Mucosa of descending colon (tissue), 3 donors: ENCODE measurements at regions not wholly inside any gene's neighbourhood (a gene's known extent, or its start where the extent isn't known, plus 50 kb on each side); places are given as distances from the start of the nearest gene placed in this dataset.
A peak's percentile ranks its signal among the peaks of the same experiment; 100 is the strongest.

Experiments used
- ATAC-seq: fragments of 200-7000 bp; cut with Tn5 transposase; one replicate; pipeline ENCODE4 v1.9.1; 2020; ENCODE audit warnings: mild to moderate bottlenecking, moderate library complexity
- DNase-seq, 3 donors: peaks; one replicate each; pipeline ENCODE4 v3.0.0-alpha.2; 2020
- H3K36me3 ChIP-seq: fragments of 200-600 bp; one replicate; pipeline ENCODE4 v1.8.0; 2021; ENCODE audit warnings: low read depth, mild to moderate bottlenecking
- H3K4me1 ChIP-seq: fragments of 200-600 bp; one replicate; pipeline ENCODE4 v1.8.0; 2021; ENCODE audit warnings: low read depth, mild to moderate bottlenecking
- H3K4me3 ChIP-seq: fragments of 200-600 bp; one replicate; pipeline ENCODE4 v1.8.0; 2021; ENCODE audit warnings: mild to moderate bottlenecking
- H3K9me3 ChIP-seq: fragments of 200-600 bp; one replicate; pipeline ENCODE4 v1.8.0; 2021; ENCODE audit warnings: mild to moderate bottlenecking
- intact Hi-C, 2 donors: fragments of 100-400 bp; cut with DNase I in 1 of 2; cut with micrococcal nuclease in 1 of 2; formaldehyde crosslinking; loops; one replicate each; pipeline versions ENCODE4 v1.11.0 to v1.11.1; 2022; cut with DNase I, micrococcal nuclease
- TF ChIP-seq, protein P1 (sequence below): fragments of 200-600 bp; IDR thresholded peaks from one replicate; pipeline ENCODE4 v1.8.0; 2022; ENCODE audit warnings: antibody characterized with exemption, mild to moderate bottlenecking
- donor health status: DM: no; HTN: no; CAD: no; lungs with moderate emphysema.
- donor health status: DM: no; HTN: no; CAD: no.
- donor health status: DM: no; HTN: yes; CAD: no.

DNA sequence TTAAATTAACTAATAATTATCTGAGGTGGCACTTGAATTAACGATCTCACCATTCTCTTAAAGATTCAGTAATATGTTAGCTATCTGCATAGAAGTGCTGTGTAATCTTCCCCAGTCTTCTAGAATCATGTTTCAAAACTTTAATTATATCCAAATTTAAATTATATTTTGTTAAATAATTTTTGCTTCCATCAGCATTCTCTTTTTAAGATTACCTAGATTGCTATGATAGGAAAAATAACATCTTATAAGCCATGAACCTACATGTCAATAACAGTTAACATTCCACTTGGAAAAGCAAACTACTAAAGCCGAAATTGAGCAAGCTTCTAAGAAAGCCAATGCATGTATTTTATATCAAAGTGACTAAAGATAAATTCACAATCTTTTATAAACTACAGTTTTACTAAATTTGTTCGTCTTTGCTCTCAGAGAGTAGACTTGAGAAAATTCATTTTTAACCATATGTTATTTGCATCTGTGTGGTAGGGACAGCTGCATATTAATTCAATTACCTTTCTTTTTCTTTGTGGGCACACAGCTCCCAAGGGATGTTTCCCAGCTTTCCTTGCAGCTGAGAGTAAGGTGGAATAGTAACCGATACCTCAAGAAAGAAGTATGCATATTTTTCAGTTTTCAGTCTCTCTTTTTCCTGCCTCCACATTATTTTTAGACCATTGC, 105.4 kb upstream of the ABCB5 start:
- Histone ChIP-seq H3K36me3 (no peaks in the 10 kb centered on the region), H3K4me1 (no peaks in the 10 kb centered on the region), H3K4me3 (no peak overlapping the region), H3K9me3 (no peaks in the 10 kb centered on the region)
- intact Hi-C loops, result no loop called here
- TF ChIP-seq, protein P1, sequence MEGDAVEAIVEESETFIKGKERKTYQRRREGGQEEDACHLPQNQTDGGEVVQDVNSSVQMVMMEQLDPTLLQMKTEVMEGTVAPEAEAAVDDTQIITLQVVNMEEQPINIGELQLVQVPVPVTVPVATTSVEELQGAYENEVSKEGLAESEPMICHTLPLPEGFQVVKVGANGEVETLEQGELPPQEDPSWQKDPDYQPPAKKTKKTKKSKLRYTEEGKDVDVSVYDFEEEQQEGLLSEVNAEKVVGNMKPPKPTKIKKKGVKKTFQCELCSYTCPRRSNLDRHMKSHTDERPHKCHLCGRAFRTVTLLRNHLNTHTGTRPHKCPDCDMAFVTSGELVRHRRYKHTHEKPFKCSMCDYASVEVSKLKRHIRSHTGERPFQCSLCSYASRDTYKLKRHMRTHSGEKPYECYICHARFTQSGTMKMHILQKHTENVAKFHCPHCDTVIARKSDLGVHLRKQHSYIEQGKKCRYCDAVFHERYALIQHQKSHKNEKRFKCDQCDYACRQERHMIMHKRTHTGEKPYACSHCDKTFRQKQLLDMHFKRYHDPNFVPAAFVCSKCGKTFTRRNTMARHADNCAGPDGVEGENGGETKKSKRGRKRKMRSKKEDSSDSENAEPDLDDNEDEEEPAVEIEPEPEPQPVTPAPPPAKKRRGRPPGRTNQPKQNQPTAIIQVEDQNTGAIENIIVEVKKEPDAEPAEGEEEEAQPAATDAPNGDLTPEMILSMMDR, result no peak
- ATAC-seq, result no peak
- DNase-seq, result no peak

DNA sequence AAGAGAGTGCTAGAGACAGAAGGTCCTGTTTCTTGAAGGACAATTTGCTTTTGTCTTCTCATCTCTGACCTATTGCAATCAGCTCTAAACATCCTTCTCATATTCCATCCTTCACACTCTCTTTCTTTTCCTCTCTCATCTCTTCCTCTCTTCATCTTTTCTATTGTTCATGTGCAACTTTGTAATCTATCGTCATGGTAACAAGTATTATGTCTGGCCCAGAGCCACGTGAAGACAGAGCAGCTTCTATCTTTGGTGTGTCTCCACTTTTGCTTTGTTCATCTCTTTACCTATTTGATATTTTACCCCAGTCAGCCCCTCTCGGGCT, 104.9 kb upstream of the ABCB5 start:
- intact Hi-C loops, result no loop called here
- ATAC-seq, result no peak

GRCh38 chr7:20513341-20513740, 102.1 kb upstream of the ABCB5 start:
- no peak for DNase-seq
- intact Hi-C loops, result no loop called here
- TF ChIP-seq, protein P1, result no peak
- H3K9me3 ChIP-seq, result no peaks in the 10 kb centered on the region
- H3K4me1 ChIP-seq, result no peaks in the 10 kb centered on the region
- ATAC-seq, result no peak
- H3K4me3 ChIP-seq, result no peak overlapping the region
- no peaks in the 10 kb centered on the region for H3K36me3 ChIP-seq

More for the DNA sequence above, 104.9 kb upstream of the ABCB5 start:
- Histone ChIP-seq H3K4me3 (no peak overlapping the region), H3K4me1 (no peaks in the 10 kb centered on the region), H3K36me3 (no peaks in the 10 kb centered on the region), H3K9me3 (no peaks in the 10 kb centered on the region)
- TF ChIP-seq, protein P1, result no peak
- DNase-seq, result no peak

DNA sequence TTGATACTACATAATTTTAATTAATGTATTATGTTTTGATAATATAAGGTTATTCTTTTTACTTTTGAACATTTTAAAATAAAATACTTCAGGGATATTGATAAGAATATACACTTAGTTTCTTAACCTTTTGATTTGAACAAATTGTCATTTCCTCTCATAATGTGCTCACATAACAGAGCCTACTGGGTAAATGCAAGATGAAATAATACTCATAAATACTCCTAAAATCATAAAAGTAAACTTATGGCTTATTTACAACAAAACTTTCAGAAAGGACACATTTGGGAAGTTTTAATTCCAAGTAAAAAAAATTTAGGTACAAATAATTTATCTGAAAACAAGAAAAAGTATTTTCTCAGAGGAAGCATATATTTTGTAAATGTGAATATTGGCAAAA, 101.6 kb upstream of the ABCB5 start:
- DNase-seq (no peak), ATAC-seq (no peak)
- H3K9me3 ChIP-seq, result no peaks in the 10 kb centered on the region
- intact Hi-C loops, result no loop called here
- no peaks in the 10 kb centered on the region for H3K4me1 ChIP-seq
- no peaks in the 10 kb centered on the region for H3K36me3 ChIP-seq
- no peak overlapping the region for H3K4me3 ChIP-seq
- TF ChIP-seq, protein P1, result no peak

DNA sequence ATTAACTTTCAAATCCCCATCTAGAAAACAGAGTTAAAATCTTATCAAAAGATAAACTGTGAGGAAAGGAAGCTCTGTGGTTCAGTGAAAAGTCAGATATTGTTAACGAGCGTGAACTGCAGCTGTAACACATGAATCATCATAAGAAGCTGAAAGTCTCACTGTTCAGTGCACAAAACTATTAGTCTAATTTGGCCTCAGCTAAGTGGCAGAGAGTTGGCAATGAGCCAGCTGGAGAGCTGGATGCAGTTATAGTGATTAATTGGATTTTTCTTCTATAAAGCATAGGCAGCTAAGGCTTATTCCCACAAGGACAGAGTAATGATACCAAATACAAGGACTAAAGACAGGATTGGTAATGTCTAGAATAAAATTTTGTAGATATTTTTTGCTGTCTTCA, 101.1 kb upstream of the ABCB5 start:
- DNase-seq (peak in 1 of 3 donors; percentile 28), ATAC-seq (no peak)
- TF ChIP-seq, protein P1, result no peak
- intact Hi-C loops, result no loop called here
- Histone ChIP-seq H3K36me3 (no peaks in the 10 kb centered on the region), H3K9me3 (no peaks in the 10 kb centered on the region), H3K4me3 (no peak overlapping the region), H3K4me1 (no peaks in the 10 kb centered on the region)

GRCh38 chr7:20519645-20520044, 95.8 kb upstream of the ABCB5 start:
- intact Hi-C loops, result no loop called here

More at GRCh38 chr7:20519645-20520044, 95.8 kb upstream of the ABCB5 start:
- ATAC-seq (no peak), DNase-seq (no peak)
- TF ChIP-seq, protein P1, result no peak
- Histone ChIP-seq H3K36me3 (no peaks in the 10 kb centered on the region), H3K4me3 (no peak overlapping the region), H3K9me3 (no peaks in the 10 kb centered on the region), H3K4me1 (no peaks in the 10 kb centered on the region)
